IMR-90 (cell line): ENCODE measurements at regions not wholly inside any gene's neighbourhood (a gene's known extent, or its start where the extent isn't known, plus 50 kb on each side); places are given as distances from the start of the nearest gene placed in this dataset.

Experiments
- ATAC-seq: fragments of 200-7000 bp; cut with Tn5 transposase; 2 replicates; pipeline ENCODE4 v1.9.1; 2020; ENCODE audit warnings: low read depth, mild to moderate bottlenecking, moderate library complexity
- BruUV-seq: library from RNA; stranded (reverse); fragments of 400-500 nt; replicated peaks from 2 replicates; lab custom pipeline; 2021; lab: Mats Ljungman, UMichigan
- CTCF ChIA-PET: fragments of 300-600 bp; formaldehyde crosslinking; extraction: SDS; loops from one replicate; lab custom pipeline; 2021; ENCODE audit warnings: antibody characterized with exemption; lab: Yijun Ruan, JAX
- POLR2A ChIA-PET: fragments of 300-600 bp; sonication (Branson Sonifier 250); formaldehyde crosslinking; loops from one replicate; lab custom pipeline; 2022; ENCODE audit warnings: antibody characterized with exemption; ENCODE audit not compliant: unreplicated experiment; lab: Charles Lee
- DNase-seq: peaks from one replicate; pipeline ENCODE4 v3.0.0; 2013
- H2AFZ ChIP-seq: replicated peaks from 2 replicates; pipeline ENCODE3; 2013; ENCODE audit warnings: low read length, mild to moderate bottlenecking; ENCODE audit not compliant: poor library complexity
- H2AK5ac ChIP-seq: 2 replicates; pipeline ENCODE4 v1.6.1; 2013; ENCODE audit warnings: low read depth, low read length, inconsistent platforms
- H2AK9ac ChIP-seq: replicated peaks from 2 replicates; pipeline ENCODE3; 2013; ENCODE audit warnings: mild to moderate bottlenecking, low read depth, low read length, moderate library complexity; ENCODE audit not compliant: poor library complexity
- H2BK120ac ChIP-seq: 2 replicates; pipeline ENCODE4 v1.6.1; 2013; ENCODE audit warnings: low read depth, low read length, inconsistent platforms
- H2BK15ac ChIP-seq: 3 replicates; pipeline ENCODE4 v1.6.1; 2013; ENCODE audit warnings: low read depth, low read length, inconsistent platforms
- H2BK20ac ChIP-seq: 2 replicates; pipeline ENCODE4 v1.6.1; 2013; ENCODE audit warnings: low read depth, mild to moderate bottlenecking, inconsistent platforms, low read length, moderate library complexity
- H2BK5ac ChIP-seq: 2 replicates; pipeline ENCODE4 v1.6.1; 2013; ENCODE audit warnings: mild to moderate bottlenecking, low read depth, low read length, inconsistent platforms; ENCODE audit not compliant: poor library complexity, severe bottlenecking
- H3K14ac ChIP-seq: replicated peaks from 2 replicates; pipeline ENCODE4 v1.6.1; 2013; ENCODE audit warnings: low read depth, low read length, inconsistent platforms
- H3K18ac ChIP-seq: 2 replicates; pipeline ENCODE4 v1.6.1; 2013; ENCODE audit warnings: low read depth, low read length, control low read depth
- H3K23ac ChIP-seq: 2 replicates; pipeline ENCODE4 v1.6.1; 2013; ENCODE audit warnings: low read depth, low read length, inconsistent platforms
- H3K27ac ChIP-seq: 2 replicates; pipeline ENCODE4 v1.5.1; 2013; ENCODE audit warnings: mild to moderate bottlenecking, control low read depth, low read length; ENCODE audit not compliant: insufficient read depth
- H3K27me3 ChIP-seq: 2 replicates; pipeline ENCODE4 v1.6.1; 2013; ENCODE audit warnings: low read length; ENCODE audit not compliant: control insufficient read depth, insufficient read depth
- H3K36me3 ChIP-seq: 2 replicates; pipeline ENCODE4 v1.6.1; 2013; ENCODE audit warnings: low read length, mixed read lengths; ENCODE audit not compliant: control insufficient read depth, insufficient read depth
- H3K4ac ChIP-seq: 2 replicates; pipeline ENCODE4 v1.6.1; 2013; ENCODE audit warnings: low read depth, low read length, inconsistent platforms
- H3K4me1 ChIP-seq: 2 replicates; pipeline ENCODE4 v1.6.1; 2013; ENCODE audit warnings: low read length, mixed read lengths; ENCODE audit not compliant: control insufficient read depth, insufficient read depth
- H3K4me2 ChIP-seq: 2 replicates; pipeline ENCODE4 v1.6.1; 2013; ENCODE audit warnings: low read depth, mild to moderate bottlenecking, control low read depth, low read length, moderate library complexity
- H3K4me3 ChIP-seq: 2 replicates; pipeline ENCODE4 v1.5.1; 2013; ENCODE audit warnings: low read depth, mild to moderate bottlenecking, control low read depth, low read length, moderate library complexity; ENCODE audit not compliant: insufficient read depth
- H3K56ac ChIP-seq: 2 replicates; pipeline ENCODE4 v1.6.1; 2013; ENCODE audit warnings: low read length, inconsistent platforms; ENCODE audit not compliant: insufficient read depth; ENCODE audit errors: extremely low read depth
- H3K79me1 ChIP-seq, 2 experiments: 2 replicates each; pipeline ENCODE4 v1.6.1; 2013; ENCODE audit warnings: low read length in 2 of 2, inconsistent platforms in 1 of 2, low read depth in 1 of 2
- H3K9ac ChIP-seq: 2 replicates; pipeline ENCODE4 v1.6.1; 2013; ENCODE audit warnings: low read depth, low read length, control low read depth
- H3K9me1 ChIP-seq: 2 replicates; pipeline ENCODE4 v1.6.1; 2013; ENCODE audit warnings: low read length, inconsistent platforms; ENCODE audit not compliant: insufficient read depth
- H3K9me3 ChIP-seq: 2 replicates; pipeline ENCODE4 v1.6.1; 2013; ENCODE audit warnings: low read length; ENCODE audit not compliant: control insufficient read depth, insufficient read depth
- H4K20me1 ChIP-seq: 2 replicates; pipeline ENCODE4 v1.6.1; 2013; ENCODE audit warnings: low read length, inconsistent platforms; ENCODE audit not compliant: insufficient read depth
- H4K5ac ChIP-seq: 2 replicates; pipeline ENCODE4 v1.6.1; 2013; ENCODE audit warnings: mild to moderate bottlenecking, low read depth, low read length, control low read depth
- H4K8ac ChIP-seq, 2 experiments: 2 replicates each; pipeline ENCODE4 v1.6.1; 2013; ENCODE audit warnings: low read depth in 2 of 2, low read length in 2 of 2, control low read depth in 1 of 2, inconsistent platforms in 1 of 2
- H4K91ac ChIP-seq: 2 replicates; pipeline ENCODE4 v1.6.1; 2013; ENCODE audit warnings: low read depth, low read length, inconsistent platforms; ENCODE audit not compliant: insufficient read depth
- BHLHE40 ChIP-seq: fragments of 150-350 bp; IDR thresholded peaks from 2 replicates; pipeline ENCODE4 v1.6.1; 2016; ENCODE audit warnings: mild to moderate bottlenecking, low read depth, low read length
- CEBPB ChIP-seq: IDR thresholded peaks from 2 replicates; pipeline ENCODE4 v1.6.1; 2012; ENCODE audit warnings: low read depth, low read length, improper control_type of control experiment
- CHD1 ChIP-seq: IDR thresholded peaks from 2 replicates; pipeline ENCODE4 v1.6.1; 2012; ENCODE audit warnings: low read depth, low read length, improper control_type of control experiment
- CTCF ChIP-seq: conservative IDR thresholded peaks from 2 replicates; pipeline ENCODE4 v1.5.1; 2012; ENCODE audit warnings: mild to moderate bottlenecking, low read depth, low read length, improper control_type of control experiment
- ELK1 ChIP-seq: fragments of 150-350 bp; IDR thresholded peaks from 2 replicates; pipeline ENCODE4 v1.6.1; 2016; ENCODE audit warnings: low read depth, mild to moderate bottlenecking, low read length, moderate library complexity, borderline replicate concordance
- FOS ChIP-seq: fragments of 150-350 bp; IDR thresholded peaks from 2 replicates; pipeline ENCODE4 v1.6.1; 2016; ENCODE audit warnings: low read depth, low read length
- MAFK ChIP-seq: IDR thresholded peaks from 2 replicates; pipeline ENCODE4 v1.6.1; 2012; ENCODE audit warnings: low read depth, low read length, improper control_type of control experiment
- MAZ ChIP-seq: IDR thresholded peaks from 2 replicates; pipeline ENCODE4 v1.6.1; 2012; ENCODE audit warnings: low read depth, mild to moderate bottlenecking, low read length, improper control_type of control experiment, moderate library complexity, borderline replicate concordance
- MXI1 ChIP-seq: IDR thresholded peaks from 2 replicates; pipeline ENCODE4 v1.6.1; 2012; ENCODE audit warnings: low read depth, mild to moderate bottlenecking, low read length, moderate library complexity, borderline replicate concordance
- NFE2L2 ChIP-seq: fragments of 150-350 bp; IDR thresholded peaks from 2 replicates; pipeline ENCODE4 v1.6.1; 2016; ENCODE audit warnings: low read depth, mild to moderate bottlenecking, low read length
- POLR2A ChIP-seq: IDR thresholded peaks from 2 replicates; pipeline ENCODE4 v1.6.1; 2012; ENCODE audit warnings: mild to moderate bottlenecking, low read depth, low read length
- RAD21 ChIP-seq: IDR thresholded peaks from 2 replicates; pipeline ENCODE4 v1.6.1; 2012; ENCODE audit warnings: low read length, improper control_type of control experiment
- RCOR1 ChIP-seq: IDR thresholded peaks from 2 replicates; pipeline ENCODE4 v1.6.1; 2012; ENCODE audit warnings: mild to moderate bottlenecking, low read length, improper control_type of control experiment; ENCODE audit not compliant: insufficient replicate concordance
- RFX5 ChIP-seq: IDR thresholded peaks from 2 replicates; pipeline ENCODE4 v1.8.0; 2012; ENCODE audit warnings: low read depth, mild to moderate bottlenecking, low read length, moderate library complexity
- SMC3 ChIP-seq: fragments of 150-350 bp; IDR thresholded peaks from 2 replicates; pipeline ENCODE4 v1.6.1; 2016; ENCODE audit warnings: low read depth, mild to moderate bottlenecking, antibody characterized with exemption, low read length, moderate library complexity
- USF2 ChIP-seq: fragments of 150-350 bp; IDR thresholded peaks from 2 replicates; pipeline ENCODE4 v1.6.1; 2017; ENCODE audit warnings: mild to moderate bottlenecking, antibody characterized with exemption, low read length, low read depth
- WGBS, 2 experiments: methylation state at CpG; one replicate each; pipeline versions ENCODE4 v1.1.5 to v1.1.7; 2013; ENCODE audit warnings: missing lambda C conversion rate in 2 of 2; ENCODE audit not compliant: insufficient read length in 1 of 2; ENCODE audit errors: extremely low coverage in 2 of 2; 5-methylcytosine and 5-hydroxymethylcytosine counted together
- dilution Hi-C: fragments of 300-500 bp; cut with HindIII; formaldehyde crosslinking; loops from one replicate; pipeline ENCODE4 v1.14.3; 2018; ENCODE audit warnings: low sequenced_read_pairs; ENCODE audit not compliant: unreplicated experiment
- in situ Hi-C: fragments of 300-500 bp; cut with MboI; formaldehyde crosslinking; loops from 3 replicates; pipeline ENCODE4 v1.14.3; 2019; ENCODE audit warnings: low sequenced_read_pairs, inconsistent platforms, mixed read lengths
- intact Hi-C: fragments of 100-400 bp; cut with micrococcal nuclease; formaldehyde crosslinking; loops from 2 replicates; pipeline ENCODE4 v1.10.0; 2022

DNA sequence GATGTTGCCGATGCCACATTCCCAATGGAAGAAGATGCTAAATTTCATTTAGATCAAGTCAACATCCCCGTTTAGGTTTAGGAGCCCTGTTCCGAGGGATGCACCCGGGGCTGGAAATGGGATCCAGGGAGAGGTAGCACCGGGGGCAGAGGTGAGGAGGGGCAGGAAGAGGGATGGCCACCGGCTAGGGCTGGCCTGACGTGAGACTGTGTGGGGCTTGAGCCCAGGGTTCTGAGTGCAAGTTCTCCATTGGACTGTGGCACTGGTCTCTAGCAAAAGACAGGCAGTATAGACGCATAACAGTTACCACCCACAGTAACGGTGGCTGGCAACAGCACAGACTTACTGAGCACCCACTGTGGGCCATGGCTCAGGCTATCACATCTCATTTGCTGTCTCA, 209.0 kb upstream of the MVB12B start:
- H4K91ac ChIP-seq: no peak overlapping the region
- ATAC-seq (no peak), DNase-seq (no peak)
- H3K27me3 ChIP-seq: peaks cover 25% of the 10 kb centered on the region
- no peaks in the 10 kb centered on the region for H3K9me3 ChIP-seq
- dilution Hi-C loops: no loop called here
- H4K5ac ChIP-seq: no peak overlapping the region
- no peak overlapping the region for H4K8ac ChIP-seq
- H2BK120ac ChIP-seq: no peak overlapping the region
- no peak overlapping the region for H2BK20ac ChIP-seq
- no peak overlapping the region for H2AK9ac ChIP-seq
- no peak overlapping the region for H3K9ac ChIP-seq
- H2AK5ac ChIP-seq: no peak overlapping the region
- H3K23ac ChIP-seq: no peak overlapping the region
- no peak overlapping the region for H2BK5ac ChIP-seq
- no peak overlapping the region for H3K4ac ChIP-seq
- no peak overlapping the region for H3K4me2 ChIP-seq
- no peak overlapping the region for H3K4me3 ChIP-seq
- no peaks in the 10 kb centered on the region for H4K20me1 ChIP-seq
- H2BK15ac ChIP-seq: no peak overlapping the region
- no peak overlapping the region for H3K14ac ChIP-seq
- ChIA-PET CTCF (interaction anchor here (0.7 kb wide), 1 partner anchor 47 kb away, joined by 4 read pairs; no protein-coding TSS in a partner anchor), POLR2A (no interaction called here)
- H3K4me1 ChIP-seq: no peaks in the 10 kb centered on the region
- in situ Hi-C loops: no loop called here
- no peak overlapping the region for H3K18ac ChIP-seq
- no peaks in the 10 kb centered on the region for H3K36me3 ChIP-seq
- intact Hi-C loops: no loop called here
- WGBS, 2 experiments: 65% methylated on average over 2 of the region's 9 CpGs; no CpG with 5 or more reads in 1 of the 2 experiments
- BruUV-seq: no TSS peak
- TF ChIP-seq POLR2A (no peak), BHLHE40 (no peak), MXI1 (no peak), USF2 (no peak), SMC3 (no peak), RFX5 (no peak), CHD1 (no peak), MAFK (no peak), MAZ (no peak), ELK1 (no peak), RAD21 (no peak), FOS (no peak), NFE2L2 (no peak), CEBPB (no peak), RCOR1 (no peak), CTCF (no peak)
- no peak overlapping the region for H3K56ac ChIP-seq
- no peak overlapping the region for H3K27ac ChIP-seq
- no peaks in the 10 kb centered on the region for H3K79me1 ChIP-seq
- H2AFZ ChIP-seq: no peak overlapping the region
- no peaks in the 10 kb centered on the region; the same call in 1 of the 2 replicates for H3K9me1 ChIP-seq
